HepG2 (cell line): ENCODE measurements at regions not wholly inside any gene's neighbourhood (a gene's known extent, or its start where the extent isn't known, plus 50 kb on each side); places are given as distances from the start of the nearest gene placed in this dataset.

Experiments
- ATAC-seq: fragments of 200-7000 bp; cut with Tn5 transposase; 3 replicates; pipeline ENCODE4 v1.9.1; 2020; ENCODE audit warnings: mild to moderate bottlenecking, moderate library complexity
- BruUV-seq: library from RNA; stranded (reverse); fragments of 400-500 nt; replicated peaks from 2 replicates; lab custom pipeline; 2021; lab: Mats Ljungman, UMichigan
- CTCF ChIA-PET: fragments of 300-600 bp; formaldehyde crosslinking; extraction: SDS; loops from one replicate; lab custom pipeline; 2021; ENCODE audit warnings: low total read pairs, inconsistent platforms, low intra/inter-chr PET ratio; lab: Yijun Ruan, JAX
- POLR2A ChIA-PET: fragments of 350-600 bp; sonication (Branson Sonifier 250); formaldehyde crosslinking; loops from one replicate; lab custom pipeline; 2020; ENCODE audit warnings: antibody characterized with exemption, inconsistent platforms; lab: Yijun Ruan, JAX
- DNase-seq: peaks from one replicate; pipeline ENCODE4 v3.0.0-alpha.2; 2015; ENCODE audit warnings: low spot score
- FAIRE-seq: peaks from 3 replicates; lab custom pipeline; 2011; peaks lifted over from hg19 to GRCh38; lab: Jason Lieb, UNC
- H2AFZ ChIP-seq: one replicate; pipeline ENCODE4 v1.6.1; 2011; ENCODE audit warnings: low read length, inconsistent platforms
- H3K27ac ChIP-seq: fragments of 300-600 bp; 3 replicates; pipeline ENCODE4 v1.8.0; 2011; ENCODE audit warnings: mixed run types, mild to moderate bottlenecking, mixed read lengths, low read length, inconsistent platforms; ENCODE audit not compliant: insufficient read depth; ENCODE audit errors: extremely low read length
- H3K27me3 ChIP-seq, 2 experiments: fragments of 200-600 bp in 1 of 2; 2 replicates in 1 of 2; 3 replicates in 1 of 2; pipeline versions ENCODE4 v1.6.0 to v1.8.0; 2011; ENCODE audit warnings: low read length in 2 of 2, mild to moderate bottlenecking in 2 of 2, moderate library complexity in 2 of 2, inconsistent platforms in 1 of 2; ENCODE audit not compliant: insufficient read depth in 2 of 2, control insufficient read depth in 1 of 2
- H3K36me3 ChIP-seq, 2 experiments: fragments of 200-600 bp in 1 of 2; replicated peaks in 1 of 2; 2 replicates in 1 of 2; 3 replicates in 1 of 2; pipeline versions ENCODE4 v1.5.1 to v1.8.0; 2011; ENCODE audit warnings: low read length in 2 of 2, inconsistent platforms in 1 of 2; ENCODE audit not compliant: insufficient read depth in 2 of 2, control insufficient read depth in 1 of 2
- H3K4me1 ChIP-seq: 2 replicates; pipeline ENCODE4 v1.5.1; 2012; ENCODE audit warnings: low read length, inconsistent platforms; ENCODE audit not compliant: insufficient read depth
- H3K4me2 ChIP-seq: 2 replicates; pipeline ENCODE4 v1.6.0; 2011; ENCODE audit warnings: low read depth, low read length, inconsistent platforms
- H3K4me3 ChIP-seq, 3 experiments: fragments of 200-600 bp in 1 of 3; sonication (generic), shearing (Covaris generic) in 1 of 3; replicated peaks in 1 of 3; 2 replicates each; pipeline ENCODE4 v1.5.1; 2011 to 2016; ENCODE audit warnings: low read length in 3 of 3, inconsistent platforms in 2 of 3, low read depth in 2 of 3, mild to moderate bottlenecking in 2 of 3, control low read depth in 1 of 3, mixed read lengths in 1 of 3; ENCODE audit not compliant: insufficient read depth in 1 of 3
- H3K79me2 ChIP-seq: one replicate; pipeline ENCODE4 v1.6.1; 2011; ENCODE audit warnings: low read length, inconsistent platforms; ENCODE audit not compliant: insufficient read depth
- H3K9ac ChIP-seq: 2 replicates; pipeline ENCODE4 v1.6.0; 2011; ENCODE audit warnings: mild to moderate bottlenecking, low read depth, low read length, inconsistent platforms; ENCODE audit not compliant: insufficient read depth
- H3K9me3 ChIP-seq: 2 replicates; pipeline ENCODE4 v1.5.1; 2012; ENCODE audit warnings: mild to moderate bottlenecking, low read length
- H4K20me1 ChIP-seq: 2 replicates; pipeline ENCODE4 v1.6.0; 2011; ENCODE audit warnings: inconsistent platforms, mild to moderate bottlenecking, low read length, moderate library complexity; ENCODE audit not compliant: insufficient read depth
- FOXK2 ChIP-seq: fragments of 450-650 bp; IDR thresholded peaks from 2 replicates; pipeline ENCODE4 v1.6.1; 2016
- GTF2F1 ChIP-seq: fragments of 150-350 bp; IDR thresholded peaks from 2 replicates; pipeline ENCODE4 v1.6.1; 2014; ENCODE audit warnings: low read length
- NCOA2 ChIP-seq: sonication (generic); formaldehyde crosslinking; IDR thresholded peaks from 2 replicates; pipeline ENCODE4 v1.8.0; 2022; ENCODE audit warnings: inconsistent platforms
- NRL ChIP-seq: sonication (generic); formaldehyde crosslinking; IDR thresholded peaks from 2 replicates; pipeline ENCODE4 v1.5.0; 2020; ENCODE audit warnings: missing genetic modification reagents, mild to moderate bottlenecking, moderate library complexity, borderline replicate concordance
- POLR2AphosphoS5 ChIP-seq: IDR thresholded peaks from 2 replicates; pipeline ENCODE4 v1.6.1; 2012; ENCODE audit warnings: low read depth, low read length
- RFXAP ChIP-seq: sonication (generic); formaldehyde crosslinking; IDR thresholded peaks from 2 replicates; pipeline ENCODE4 v1.4.0; 2020; ENCODE audit warnings: missing genetic modification reagents, borderline replicate concordance
- TBX2 ChIP-seq: sonication (generic); formaldehyde crosslinking; IDR thresholded peaks from 2 replicates; pipeline ENCODE4 v1.5.0; 2020; ENCODE audit warnings: missing genetic modification reagents, mild to moderate bottlenecking, borderline replicate concordance
- TOPORS ChIP-seq: sonication (generic); formaldehyde crosslinking; IDR thresholded peaks from 2 replicates; pipeline ENCODE4 v1.8.0; 2023; ENCODE audit warnings: mild to moderate bottlenecking, missing genetic modification reagents
- ZKSCAN8 ChIP-seq: IDR thresholded peaks from 2 replicates; pipeline ENCODE4 v1.6.1; 2016; ENCODE audit warnings: borderline replicate concordance, missing genetic modification reagents, missing compliant biosample characterization
- ZNF367 ChIP-seq: sonication (generic); formaldehyde crosslinking; IDR thresholded peaks from 2 replicates; pipeline ENCODE4 v1.4.0; 2020; ENCODE audit warnings: missing genetic modification reagents, borderline replicate concordance
- ZNF382 ChIP-seq: sonication (generic); formaldehyde crosslinking; IDR thresholded peaks from 2 replicates; pipeline ENCODE4 v1.5.0; 2020; ENCODE audit warnings: missing genetic modification reagents, mild to moderate bottlenecking, borderline replicate concordance
- ZNF614 ChIP-seq: IDR thresholded peaks from 2 replicates; pipeline ENCODE4 v1.6.1; 2018; ENCODE audit warnings: missing biosample characterization, missing genetic modification reagents, inconsistent platforms, borderline replicate concordance
- ZNF839 ChIP-seq: sonication (generic); formaldehyde crosslinking; IDR thresholded peaks from 2 replicates; pipeline ENCODE4 v1.4.0; 2020; ENCODE audit warnings: missing genetic modification reagents, mild to moderate bottlenecking, borderline replicate concordance
- WGBS: methylation state at CpG from one replicate; pipeline ENCODE4 v1.1.6; 2017; ENCODE audit warnings: low lambda C conversion rate; 5-methylcytosine and 5-hydroxymethylcytosine counted together
- in situ Hi-C: cut with HindIII; loops from 2 replicates; pipeline ENCODE4 v1.10.0; 2017; ENCODE audit warnings: low pct_unique_long_range_greater_than_20kb; ENCODE audit not compliant: extremely low pct_ligation_motif_present
- intact Hi-C: fragments of 100-400 bp; cut with micrococcal nuclease; formaldehyde crosslinking; loops from one replicate; pipeline ENCODE4 v1.10.0; 2022; ENCODE audit not compliant: unreplicated experiment
- TF ChIP-seq, protein P1 (sequence below): sonication (generic); formaldehyde crosslinking; IDR thresholded peaks from 2 replicates; pipeline ENCODE4; 2020; ENCODE audit warnings: missing genetic modification reagents, mild to moderate bottlenecking, borderline replicate concordance
- TF ChIP-seq, protein P2 (sequence below): sonication (generic); formaldehyde crosslinking; IDR thresholded peaks from 2 replicates; pipeline ENCODE4 v1.8.1; 2023; ENCODE audit warnings: mild to moderate bottlenecking, missing genetic modification reagents, borderline replicate concordance
- TF ChIP-seq, protein P3 (sequence below), 2 experiments: sonication (generic) in 1 of 2; formaldehyde crosslinking in 1 of 2; IDR thresholded peaks; 2 replicates each; pipeline versions ENCODE4 v1.4.0 to v1.6.1; 2018 to 2020; ENCODE audit warnings: missing genetic modification reagents in 2 of 2, borderline replicate concordance in 1 of 2, low read depth in 1 of 2, mild to moderate bottlenecking in 1 of 2, missing biosample characterization in 1 of 2
- TF ChIP-seq, protein P4 (sequence below): sonication (generic); formaldehyde crosslinking; IDR thresholded peaks from 2 replicates; pipeline ENCODE4 v1.4.0; 2020; ENCODE audit warnings: missing genetic modification reagents
- TF ChIP-seq, protein P5 (sequence below): fragments of 450-650 bp; IDR thresholded peaks from 2 replicates; pipeline ENCODE4 v1.6.1; 2016

DNA sequence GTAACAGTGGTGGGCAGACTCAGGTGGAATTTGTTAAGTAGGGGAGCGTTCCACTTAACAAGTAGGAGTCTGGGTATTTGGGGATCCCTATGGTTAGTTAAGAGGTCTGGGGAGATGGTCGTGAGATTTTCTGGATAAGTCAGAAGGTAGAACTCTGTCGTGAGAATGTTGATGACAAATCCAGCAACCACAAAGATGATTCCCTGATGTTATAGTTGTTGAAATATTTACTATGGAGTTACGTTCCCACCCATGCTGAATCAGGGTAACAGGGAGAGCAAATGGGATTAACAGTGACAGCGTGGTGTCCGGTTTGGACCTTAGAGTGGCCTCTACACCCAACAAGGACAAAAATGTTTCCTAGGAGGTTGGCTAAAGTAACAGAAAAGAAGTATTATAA lies 110.8 kb downstream of the MFSD1 start:
- WGBS: 3% methylated on average over 6 of the region's 6 CpGs
- ChIA-PET POLR2A (no interaction called here), CTCF (no interaction called here)
- in situ Hi-C loops: no loop called here
- no TSS peak for BruUV-seq
- intact Hi-C loops: no loop called here
- Histone ChIP-seq H3K27me3 (peaks cover 0 to 5% of the 10 kb centered on the region in 2 experiments; a peak in 1 of 5 replicates), H3K9ac (no peak overlapping the region), H3K9me3 (no peaks in the 10 kb centered on the region), H2AFZ (no peak overlapping the region), H3K4me1 (no peaks in the 10 kb centered on the region), H3K4me2 (no peak overlapping the region), H3K4me3 (no peak overlapping the region), H3K79me2 (no peaks in the 10 kb centered on the region), H4K20me1 (no peaks in the 10 kb centered on the region), H3K27ac (no peak overlapping the region), H3K36me3 (no peaks in the 10 kb centered on the region)
- FAIRE-seq: no peak
- DNase-seq: no peak
- ATAC-seq: no peak
- TF ChIP-seq, protein P1, sequence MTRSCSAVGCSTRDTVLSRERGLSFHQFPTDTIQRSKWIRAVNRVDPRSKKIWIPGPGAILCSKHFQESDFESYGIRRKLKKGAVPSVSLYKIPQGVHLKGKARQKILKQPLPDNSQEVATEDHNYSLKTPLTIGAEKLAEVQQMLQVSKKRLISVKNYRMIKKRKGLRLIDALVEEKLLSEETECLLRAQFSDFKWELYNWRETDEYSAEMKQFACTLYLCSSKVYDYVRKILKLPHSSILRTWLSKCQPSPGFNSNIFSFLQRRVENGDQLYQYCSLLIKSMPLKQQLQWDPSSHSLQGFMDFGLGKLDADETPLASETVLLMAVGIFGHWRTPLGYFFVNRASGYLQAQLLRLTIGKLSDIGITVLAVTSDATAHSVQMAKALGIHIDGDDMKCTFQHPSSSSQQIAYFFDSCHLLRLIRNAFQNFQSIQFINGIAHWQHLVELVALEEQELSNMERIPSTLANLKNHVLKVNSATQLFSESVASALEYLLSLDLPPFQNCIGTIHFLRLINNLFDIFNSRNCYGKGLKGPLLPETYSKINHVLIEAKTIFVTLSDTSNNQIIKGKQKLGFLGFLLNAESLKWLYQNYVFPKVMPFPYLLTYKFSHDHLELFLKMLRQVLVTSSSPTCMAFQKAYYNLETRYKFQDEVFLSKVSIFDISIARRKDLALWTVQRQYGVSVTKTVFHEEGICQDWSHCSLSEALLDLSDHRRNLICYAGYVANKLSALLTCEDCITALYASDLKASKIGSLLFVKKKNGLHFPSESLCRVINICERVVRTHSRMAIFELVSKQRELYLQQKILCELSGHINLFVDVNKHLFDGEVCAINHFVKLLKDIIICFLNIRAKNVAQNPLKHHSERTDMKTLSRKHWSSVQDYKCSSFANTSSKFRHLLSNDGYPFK (CRISPR knock-in tag): no peak
- TF ChIP-seq, protein P2, sequence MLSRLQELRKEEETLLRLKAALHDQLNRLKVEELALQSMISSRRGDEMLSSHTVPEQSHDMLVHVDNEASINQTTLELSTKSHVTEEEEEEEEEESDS (CRISPR knock-in tag): no peak
- no peak for TF ChIP-seq GTF2F1
- no peak for TF ChIP-seq POLR2AphosphoS5
- no peak for TF ChIP-seq ZNF839
- TF ChIP-seq ZKSCAN8 (CRISPR knock-in tag): no peak
- no peak for TF ChIP-seq TBX2 (CRISPR knock-in tag)
- TF ChIP-seq, protein P3, sequence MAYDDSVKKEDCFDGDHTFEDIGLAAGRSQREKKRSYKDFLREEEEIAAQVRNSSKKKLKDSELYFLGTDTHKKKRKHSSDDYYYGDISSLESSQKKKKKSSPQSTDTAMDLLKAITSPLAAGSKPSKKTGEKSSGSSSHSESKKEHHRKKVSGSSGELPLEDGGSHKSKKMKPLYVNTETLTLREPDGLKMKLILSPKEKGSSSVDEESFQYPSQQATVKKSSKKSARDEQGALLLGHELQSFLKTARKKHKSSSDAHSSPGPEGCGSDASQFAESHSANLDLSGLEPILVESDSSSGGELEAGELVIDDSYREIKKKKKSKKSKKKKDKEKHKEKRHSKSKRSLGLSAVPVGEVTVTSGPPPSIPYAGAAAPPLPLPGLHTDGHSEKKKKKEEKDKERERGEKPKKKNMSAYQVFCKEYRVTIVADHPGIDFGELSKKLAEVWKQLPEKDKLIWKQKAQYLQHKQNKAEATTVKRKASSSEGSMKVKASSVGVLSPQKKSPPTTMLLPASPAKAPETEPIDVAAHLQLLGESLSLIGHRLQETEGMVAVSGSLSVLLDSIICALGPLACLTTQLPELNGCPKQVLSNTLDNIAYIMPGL (CRISPR knock-in tag; IDR thresholded peaks at IDR 0.05; ENCODE audit: borderline replicate concordance in 1 of 2, low read depth in 1 of 2): no peak
- no peak for TF ChIP-seq TOPORS (CRISPR knock-in tag)
- TF ChIP-seq NCOA2 (CRISPR knock-in tag): no peak
- TF ChIP-seq NRL (CRISPR knock-in tag): no peak
- TF ChIP-seq, protein P4, sequence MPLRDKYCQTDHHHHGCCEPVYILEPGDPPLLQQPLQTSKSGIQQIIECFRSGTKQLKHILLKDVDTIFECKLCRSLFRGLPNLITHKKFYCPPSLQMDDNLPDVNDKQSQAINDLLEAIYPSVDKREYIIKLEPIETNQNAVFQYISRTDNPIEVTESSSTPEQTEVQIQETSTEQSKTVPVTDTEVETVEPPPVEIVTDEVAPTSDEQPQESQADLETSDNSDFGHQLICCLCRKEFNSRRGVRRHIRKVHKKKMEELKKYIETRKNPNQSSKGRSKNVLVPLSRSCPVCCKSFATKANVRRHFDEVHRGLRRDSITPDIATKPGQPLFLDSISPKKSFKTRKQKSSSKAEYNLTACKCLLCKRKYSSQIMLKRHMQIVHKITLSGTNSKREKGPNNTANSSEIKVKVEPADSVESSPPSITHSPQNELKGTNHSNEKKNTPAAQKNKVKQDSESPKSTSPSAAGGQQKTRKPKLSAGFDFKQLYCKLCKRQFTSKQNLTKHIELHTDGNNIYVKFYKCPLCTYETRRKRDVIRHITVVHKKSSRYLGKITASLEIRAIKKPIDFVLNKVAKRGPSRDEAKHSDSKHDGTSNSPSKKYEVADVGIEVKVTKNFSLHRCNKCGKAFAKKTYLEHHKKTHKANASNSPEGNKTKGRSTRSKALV (CRISPR knock-in tag): no peak
- TF ChIP-seq ZNF382: no peak
- TF ChIP-seq RFXAP (CRISPR knock-in tag): no peak
- TF ChIP-seq, protein P5, sequence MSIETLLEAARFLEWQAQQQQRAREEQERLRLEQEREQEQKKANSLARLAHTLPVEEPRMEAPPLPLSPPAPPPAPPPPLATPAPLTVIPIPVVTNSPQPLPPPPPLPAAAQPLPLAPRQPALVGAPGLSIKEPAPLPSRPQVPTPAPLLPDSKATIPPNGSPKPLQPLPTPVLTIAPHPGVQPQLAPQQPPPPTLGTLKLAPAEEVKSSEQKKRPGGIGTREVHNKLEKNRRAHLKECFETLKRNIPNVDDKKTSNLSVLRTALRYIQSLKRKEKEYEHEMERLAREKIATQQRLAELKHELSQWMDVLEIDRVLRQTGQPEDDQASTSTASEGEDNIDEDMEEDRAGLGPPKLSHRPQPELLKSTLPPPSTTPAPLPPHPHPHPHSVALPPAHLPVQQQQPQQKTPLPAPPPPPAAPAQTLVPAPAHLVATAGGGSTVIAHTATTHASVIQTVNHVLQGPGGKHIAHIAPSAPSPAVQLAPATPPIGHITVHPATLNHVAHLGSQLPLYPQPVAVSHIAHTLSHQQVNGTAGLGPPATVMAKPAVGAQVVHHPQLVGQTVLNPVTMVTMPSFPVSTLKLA: no peak
- no peak for TF ChIP-seq FOXK2
- no peak for TF ChIP-seq ZNF614 (CRISPR knock-in tag)
- TF ChIP-seq ZNF367 (CRISPR knock-in tag): no peak
